ENCODE measurements at regions not wholly inside any gene's neighbourhood (a gene's known extent, or its start where the extent isn't known, plus 50 kb on each side); places are given as distances from the start of the nearest gene placed in this dataset.
"Not testable (repeated sequence)": the region's sequence is repeated elsewhere in the genome, so short reads cannot be mapped to it uniquely, and the experiment has no call there.

DNA sequence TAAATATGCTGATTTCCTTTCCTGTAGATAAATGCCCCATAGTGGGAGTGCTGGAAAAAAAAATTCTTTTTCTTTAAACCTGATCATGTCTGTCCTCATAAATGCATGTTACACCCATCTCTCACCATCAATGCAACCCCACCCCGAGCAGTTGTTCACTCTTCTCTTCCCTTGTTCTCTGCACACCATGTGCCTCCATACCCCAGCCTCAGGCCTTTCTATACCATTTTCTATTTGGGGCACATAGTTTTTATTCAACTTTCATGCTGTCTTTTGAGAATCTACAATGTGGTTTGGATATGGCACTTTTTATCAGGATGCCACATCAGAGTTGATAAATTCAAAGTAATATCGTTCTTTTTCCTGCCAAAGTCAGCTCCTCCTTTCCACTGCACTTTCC lies 202.6 kb downstream of the POTED start:
- not testable (repeated sequence) for H3K4me3 ChIP-seq; H3K27ac ChIP-seq; DNase-seq (ENCODE audit: low spot score); H3K9me3 ChIP-seq; H3K4me1 ChIP-seq; H3K36me3 ChIP-seq; H3K27me3 ChIP-seq

DNA sequence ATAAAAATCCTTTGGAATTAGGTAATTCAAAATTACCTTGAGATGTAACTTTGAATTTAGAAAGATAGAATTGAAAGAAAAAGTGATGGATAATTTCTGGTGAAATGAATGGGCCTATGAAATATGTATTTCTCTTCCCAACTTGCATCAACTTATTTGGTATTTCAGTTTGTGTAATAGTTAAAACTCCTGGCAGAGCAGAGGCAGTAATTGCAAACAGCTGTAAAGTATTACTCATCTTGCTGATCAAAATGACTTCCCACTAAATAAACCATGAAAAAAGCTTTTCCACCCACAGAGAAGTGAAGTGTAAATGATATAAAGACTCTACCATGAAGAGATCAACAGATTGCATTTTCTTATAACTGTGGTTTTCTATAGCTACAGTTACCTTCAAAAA lies 201.0 kb downstream of the POTED start:
- H3K27ac ChIP-seq; H3K9me3 ChIP-seq; H3K36me3 ChIP-seq; H3K4me1 ChIP-seq; DNase-seq (ENCODE audit: low spot score); H3K4me3 ChIP-seq; H3K27me3 ChIP-seq: not testable (repeated sequence)

DNA sequence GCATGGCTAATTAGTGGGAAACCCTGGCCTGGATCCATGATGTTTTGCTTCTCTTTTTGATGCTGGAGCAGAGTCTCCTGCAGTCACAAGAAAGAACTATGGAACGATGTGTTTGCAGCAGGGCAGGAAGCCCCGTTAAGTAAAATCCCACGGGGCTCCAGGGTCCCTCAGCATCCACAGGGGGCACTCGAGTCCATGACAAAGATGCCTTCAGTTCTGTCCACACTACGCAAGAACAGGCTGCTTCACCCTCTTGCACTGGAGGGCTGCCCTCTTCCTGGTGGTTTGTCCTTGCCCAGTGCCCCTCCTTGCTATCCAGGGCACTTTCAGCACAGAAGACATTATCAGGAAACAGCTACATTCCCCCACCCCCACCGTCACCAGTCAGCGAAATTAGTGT lies 196.9 kb downstream of the POTED start:
- not testable (repeated sequence) for DNase-seq (ENCODE audit: low spot score); H3K27me3 ChIP-seq; H3K36me3 ChIP-seq; H3K9me3 ChIP-seq; H3K4me1 ChIP-seq; H3K27ac ChIP-seq; H3K4me3 ChIP-seq

DNA sequence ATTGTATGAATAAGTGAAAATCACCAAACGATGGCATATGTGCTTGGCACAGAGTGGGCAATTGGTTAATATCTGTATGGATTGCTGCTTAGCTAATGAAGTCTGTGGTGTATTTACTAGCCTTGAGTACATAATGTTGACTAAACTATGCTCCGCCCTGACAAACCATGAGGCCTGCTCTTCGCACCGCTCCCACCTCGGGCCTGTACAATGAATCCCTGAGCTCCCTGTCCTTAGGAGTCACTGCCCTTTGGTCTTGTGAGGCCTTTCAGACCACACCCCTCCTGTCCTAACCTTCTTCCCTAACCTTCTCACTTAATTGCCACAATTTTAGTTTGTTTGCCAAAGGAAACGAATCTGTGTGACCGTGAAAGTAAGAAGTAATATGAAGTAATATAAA lies 193.2 kb downstream of the POTED start:
- not testable (repeated sequence) for H3K27me3 ChIP-seq; DNase-seq (ENCODE audit: low spot score); H3K36me3 ChIP-seq; H3K9me3 ChIP-seq; H3K4me1 ChIP-seq; H3K4me3 ChIP-seq; H3K27ac ChIP-seq

Data from right atrium auricular region (tissue), 2 donors.